HCT116 (cell line): ENCODE measurements at regions not wholly inside any gene's neighbourhood (a gene's known extent, or its start where the extent isn't known, plus 50 kb on each side); places are given as distances from the start of the nearest gene placed in this dataset.

ENCODE experiments used
- ATAC-seq: fragments of 200-7000 bp; cut with Tn5 transposase; 2 replicates; pipeline ENCODE4 v1.9.1; 2020; ENCODE audit warnings: mild to moderate bottlenecking, moderate library complexity
- BruUV-seq: library from RNA; stranded (reverse); fragments of 400-500 nt; replicated peaks from 2 replicates; lab custom pipeline; 2021; lab: Mats Ljungman, UMichigan
- CTCF ChIA-PET: fragments of 300-600 bp; sonication (Branson Sonifier 250); formaldehyde crosslinking; loops from one replicate; lab custom pipeline; 2021; ENCODE audit warnings: antibody characterized with exemption; lab: Charles Lee
- POLR2A ChIA-PET: fragments of 300-600, 350-600 bp; sonication (Branson Sonifier 250); formaldehyde crosslinking; loops from one replicate; lab custom pipeline; 2021; ENCODE audit warnings: antibody characterized with exemption; lab: Charles Lee
- RAD21 ChIA-PET, 2 experiments: fragments of 300-600 bp; sonication (Branson Sonifier 250); formaldehyde crosslinking; loops; one replicate each; lab custom pipeline; 2023; ENCODE audit warnings: low total read pairs in 2 of 2; ENCODE audit not compliant: uncharacterized antibody in 2 of 2, unreplicated experiment in 2 of 2, low non-redundant PET in 1 of 2; lab: Charles Lee
- DNase-seq: peaks from one replicate; pipeline ENCODE4 v3.0.0-alpha.2; 2010; ENCODE audit warnings: low read depth, low spot score
- H2AFZ ChIP-seq: fragments of 200-600 bp; shearing (Covaris generic), sonication (generic); 2 replicates; pipeline ENCODE4 v1.6.1; 2017; ENCODE audit warnings: low read depth, mixed run types, mixed read lengths, antibody characterized with exemption, low read length; ENCODE audit not compliant: poor library complexity, severe bottlenecking
- H3K27ac ChIP-seq: 2 replicates; pipeline ENCODE4 v1.5.1; 2012; ENCODE audit warnings: low read depth, low read length
- H3K27me3 ChIP-seq: fragments of 200-600 bp; sonication (generic); 2 replicates; pipeline ENCODE4 v1.6.1; 2016; ENCODE audit warnings: mixed run types, low read length, mixed read lengths; ENCODE audit not compliant: insufficient read depth
- H3K36me3 ChIP-seq, 2 experiments: fragments of 200-500 bp in 1 of 2; fragments of 200-600 bp in 1 of 2; sonication (Bioruptor generic) in 1 of 2; sonication (generic) in 1 of 2; 2 replicates each; pipeline versions ENCODE4 v1.5.1 to v1.6.1; 2014 to 2016; ENCODE audit warnings: low read length in 2 of 2, inconsistent platforms in 1 of 2, mixed read lengths in 1 of 2, mixed run types in 1 of 2; ENCODE audit not compliant: insufficient read depth in 2 of 2, control insufficient read depth in 1 of 2
- H3K4me1 ChIP-seq, 2 experiments: fragments of 200-600 bp in 1 of 2; sonication (generic) in 1 of 2; 2 replicates each; pipeline versions ENCODE4 v1.5.1 to v1.6.1; 2012 to 2017; ENCODE audit warnings: low read length in 2 of 2, inconsistent platforms in 1 of 2, mild to moderate bottlenecking in 1 of 2, mixed read lengths in 1 of 2, mixed run types in 1 of 2, moderate library complexity in 1 of 2; ENCODE audit not compliant: insufficient read depth in 2 of 2, control insufficient read depth in 1 of 2
- H3K4me2 ChIP-seq: fragments of 200-600 bp; sonication (generic); 2 replicates; pipeline ENCODE4 v1.6.1; 2017; ENCODE audit warnings: mixed run types, low read length, mixed read lengths
- H3K4me3 ChIP-seq, 2 experiments: fragments of 200-600 bp in 1 of 2; sonication (generic) in 1 of 2; replicated peaks in 1 of 2; 2 replicates each; pipeline ENCODE4 v1.5.1; 2011 to 2016; ENCODE audit warnings: low read length in 2 of 2, control low read depth in 1 of 2, low read depth in 1 of 2, mild to moderate bottlenecking in 1 of 2, mixed read lengths in 1 of 2, mixed run types in 1 of 2
- H3K79me2 ChIP-seq: fragments of 200-600 bp; sonication (generic); 2 replicates; pipeline ENCODE4 v1.6.1; 2017; ENCODE audit warnings: mild to moderate bottlenecking, mixed run types, low read length, moderate library complexity, mixed read lengths; ENCODE audit not compliant: insufficient read depth
- H3K9ac ChIP-seq: fragments of 200-600 bp; sonication (generic); 2 replicates; pipeline ENCODE4 v1.6.1; 2016; ENCODE audit warnings: low read length, mixed read lengths
- H3K9me2 ChIP-seq: fragments of 200-600 bp; sonication (generic), shearing (Covaris generic); 2 replicates; pipeline ENCODE4 v1.6.1; 2017; ENCODE audit warnings: mixed run types, mild to moderate bottlenecking, moderate library complexity; ENCODE audit not compliant: insufficient read depth
- H3K9me3 ChIP-seq, 2 experiments: fragments of 200-500 bp in 1 of 2; fragments of 200-600 bp in 1 of 2; sonication (Bioruptor generic) in 1 of 2; sonication (generic) in 1 of 2; 2 replicates each; pipeline ENCODE4 v1.6.1; 2014 to 2017; ENCODE audit warnings: low read length in 2 of 2, mixed read lengths in 2 of 2, inconsistent platforms in 1 of 2, low read depth in 1 of 2, mild to moderate bottlenecking in 1 of 2, mixed run types in 1 of 2, moderate library complexity in 1 of 2; ENCODE audit not compliant: control insufficient read depth in 1 of 2, insufficient read depth in 1 of 2
- H4K20me1 ChIP-seq: fragments of 200-600 bp; sonication (generic), shearing (Covaris generic); 2 replicates; pipeline ENCODE4 v1.6.1; 2017; ENCODE audit warnings: mixed run types, mild to moderate bottlenecking, moderate library complexity; ENCODE audit not compliant: insufficient read depth
- ATF3 ChIP-seq: IDR thresholded peaks from 2 replicates; pipeline ENCODE4 v1.6.1; 2012
- CBX3 ChIP-seq: IDR thresholded peaks from 2 replicates; pipeline ENCODE4 v1.6.1; 2012; ENCODE audit warnings: low read depth
- CEBPB ChIP-seq: IDR thresholded peaks from 2 replicates; pipeline ENCODE4 v1.6.1; 2012; ENCODE audit warnings: low read depth
- CTCF ChIP-seq, 3 experiments: fragments of 200-600 bp in 1 of 3; sonication (generic) in 1 of 3; IDR thresholded peaks in 2 of 3; conservative IDR thresholded peaks in 1 of 3; 2 replicates each; pipeline ENCODE4 v1.5.1; 2012 to 2017; ENCODE audit warnings: low read depth in 2 of 3, low read length in 2 of 3, antibody characterized with exemption in 1 of 3, borderline replicate concordance in 1 of 3, control low read depth in 1 of 3, mild to moderate bottlenecking in 1 of 3, mixed read lengths in 1 of 3, mixed run types in 1 of 3, moderate library complexity in 1 of 3; ENCODE audit not compliant: insufficient read depth in 1 of 3
- ELF1 ChIP-seq: IDR thresholded peaks from 2 replicates; pipeline ENCODE4 v1.6.1; 2012; ENCODE audit warnings: low read depth, borderline replicate concordance
- EZH2 ChIP-seq: fragments of 200-600 bp; sonication (generic); IDR thresholded peaks from 2 replicates; pipeline ENCODE4 v1.6.1; 2017; ENCODE audit warnings: antibody characterized with exemption, mixed run types
- FOSL1 ChIP-seq: IDR thresholded peaks from 2 replicates; pipeline ENCODE4 v1.6.1; 2012; ENCODE audit warnings: low read depth
- JUND ChIP-seq: IDR thresholded peaks from 2 replicates; pipeline ENCODE4 v1.6.1; 2012
- MAX ChIP-seq: IDR thresholded peaks from 2 replicates; pipeline ENCODE4 v1.6.1; 2012
- POLR2A ChIP-seq: IDR thresholded peaks from 2 replicates; pipeline ENCODE4 v1.7.0; 2011; ENCODE audit warnings: borderline replicate concordance; ENCODE audit not compliant: insufficient read depth, insufficient read length; ENCODE audit errors: extremely low read depth
- POLR2AphosphoS5 ChIP-seq: IDR thresholded peaks from 2 replicates; pipeline ENCODE4 v1.6.1; 2011; ENCODE audit warnings: mild to moderate bottlenecking, low read depth, low read length, moderate library complexity
- RAD21 ChIP-seq: IDR thresholded peaks from 2 replicates; pipeline ENCODE4 v1.6.1; 2012; ENCODE audit warnings: low read depth, mild to moderate bottlenecking
- SIN3A ChIP-seq: IDR thresholded peaks from 2 replicates; pipeline ENCODE4 v1.6.1; 2012; ENCODE audit warnings: low read depth
- SP1 ChIP-seq: IDR thresholded peaks from 2 replicates; pipeline ENCODE4 v1.6.1; 2012; ENCODE audit warnings: low read depth
- SRF ChIP-seq: IDR thresholded peaks from 2 replicates; pipeline ENCODE4 v1.6.1; 2012; ENCODE audit warnings: low read depth
- YY1 ChIP-seq: IDR thresholded peaks from 2 replicates; pipeline ENCODE4 v1.6.1; 2011; ENCODE audit warnings: low read length, low read depth, moderate library complexity, mild to moderate bottlenecking; ENCODE audit not compliant: insufficient replicate concordance; ENCODE audit errors: extremely low read depth
- ZBTB33 ChIP-seq: IDR thresholded peaks from 2 replicates; pipeline ENCODE4 v1.6.1; 2011; ENCODE audit warnings: mild to moderate bottlenecking, low read length, moderate library complexity; ENCODE audit not compliant: insufficient replicate concordance; ENCODE audit errors: extremely low read depth
- ZFX ChIP-seq: fragments of 450-650 bp; IDR thresholded peaks from 2 replicates; pipeline ENCODE4 v1.6.1; 2017
- ZNF274 ChIP-seq: fragments of 200-500 bp; sonication (Bioruptor generic); IDR thresholded peaks from 2 replicates; pipeline ENCODE4 v1.6.1; 2014; ENCODE audit warnings: mild to moderate bottlenecking, low read depth, low read length, inconsistent platforms
- intact Hi-C: fragments of 100-400 bp; cut with micrococcal nuclease; formaldehyde crosslinking; loops from 2 replicates; pipeline ENCODE4 v1.10.0; 2022

- TF ChIP-seq JUND (no peak), ATF3 (no peak), ZBTB33 (no peak), ZFX (no peak), ELF1 (no peak), FOSL1 (no peak), EZH2 (no peak)
Measured at GRCh38 chr12:131619736-131620506, 91.0 kb upstream of the SFSWAP start (continued).

- DNase-seq: no peak
- TF ChIP-seq POLR2AphosphoS5 (no peak), RAD21 (no peak), ATF3 (no peak), POLR2A (no peak), ZFX (no peak), SIN3A (no peak), YY1 (no peak), EZH2 (no peak), ELF1 (no peak), MAX (no peak), ZBTB33 (no peak), CEBPB (no peak), CBX3 (no peak), SP1 (no peak), ZNF274 (no peak), JUND (no peak), CTCF (IDR thresholded peaks at IDR 0.05 in 2 of 3, conservative IDR thresholded peaks at IDR 0.05 in 1 of 3; ENCODE audit: borderline replicate concordance in 1 of 3, insufficient read depth in 1 of 3, low read depth in 2 of 3, low read length in 2 of 3) (no peak), SRF (no peak)
Measured at GRCh38 chr12:131620520-131620919, 90.4 kb upstream of the SFSWAP start.

More at GRCh38 chr12:131620520-131620919, 90.4 kb upstream of the SFSWAP start:
- Histone ChIP-seq H2AFZ (no peak overlapping the region), H3K36me3 (no peaks in the 10 kb centered on the region), H3K9me3 (no peaks in the 10 kb centered on the region), H4K20me1 (no peaks in the 10 kb centered on the region), H3K27ac (no peak overlapping the region), H3K4me2 (no peak overlapping the region), H3K4me3 (no peak overlapping the region), H3K79me2 (no peaks in the 10 kb centered on the region), H3K9ac (no peak overlapping the region), H3K27me3 (peaks cover 17% of the 10 kb centered on the region), H3K4me1 (no peaks in the 10 kb centered on the region), H3K9me2 (no peaks in the 10 kb centered on the region)
- ChIA-PET CTCF (no interaction called here), POLR2A (no interaction called here), RAD21 (no interaction called here)
- ATAC-seq: peak; percentile 48
- no TSS peak for BruUV-seq
- intact Hi-C loops: no loop called here
